AG10803 (cell line): ENCODE measurements at regions not wholly inside any gene's neighbourhood (a gene's known extent, or its start where the extent isn't known, plus 50 kb on each side); places are given as distances from the start of the nearest gene placed in this dataset.

Experiments used
- DNase-seq: peaks from one replicate; pipeline ENCODE4 v3.0.0; 2010; ENCODE audit warnings: low read depth
- H3K4me3 ChIP-seq: 2 replicates; pipeline ENCODE4 v1.5.1; 2011; ENCODE audit warnings: mild to moderate bottlenecking, low read length, control low read depth
- CTCF ChIP-seq: conservative IDR thresholded peaks from 2 replicates; pipeline ENCODE4 v1.5.1; 2011; ENCODE audit warnings: mild to moderate bottlenecking, low read length, control low read depth, inconsistent platforms

GRCh38 chr4:28226962-28227361, 1366.3 kb downstream of the STIM2 start:
- no peak for TF ChIP-seq CTCF
- no peak for DNase-seq
- H3K4me3 ChIP-seq = no peak overlapping the region

DNA sequence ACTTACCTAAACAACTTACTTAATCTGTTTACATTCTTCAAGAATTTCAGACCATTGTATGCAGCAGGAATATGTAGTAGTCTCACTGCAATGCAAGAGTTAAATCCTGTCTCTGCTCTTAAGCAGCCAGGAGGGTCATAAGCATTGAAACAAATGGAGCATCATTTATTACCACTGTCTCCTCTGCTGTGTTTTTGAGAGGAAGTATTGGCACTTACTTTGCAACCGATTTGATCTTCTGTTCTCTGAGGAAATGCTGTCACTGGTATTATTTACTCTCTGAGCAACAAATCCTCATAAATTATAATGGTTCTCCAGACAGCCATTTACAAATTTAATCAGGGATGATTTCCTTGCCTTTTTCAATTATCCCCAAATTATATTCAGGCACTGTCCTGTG, 1367.1 kb downstream of the STIM2 start:
- TF ChIP-seq CTCF = no peak
- no peak for DNase-seq
- H3K4me3 ChIP-seq = no peak overlapping the region

GRCh38 chr4:28228561-28229491, 1368.2 kb downstream of the STIM2 start:
- H3K4me3 ChIP-seq = no peak overlapping the region
- no peak for TF ChIP-seq CTCF
- peak; percentile 65 for DNase-seq

GRCh38 chr4:28232376-28232775, 1371.7 kb downstream of the STIM2 start:
- DNase-seq = no peak
- H3K4me3 ChIP-seq = no peak overlapping the region
- no peak for TF ChIP-seq CTCF

DNA sequence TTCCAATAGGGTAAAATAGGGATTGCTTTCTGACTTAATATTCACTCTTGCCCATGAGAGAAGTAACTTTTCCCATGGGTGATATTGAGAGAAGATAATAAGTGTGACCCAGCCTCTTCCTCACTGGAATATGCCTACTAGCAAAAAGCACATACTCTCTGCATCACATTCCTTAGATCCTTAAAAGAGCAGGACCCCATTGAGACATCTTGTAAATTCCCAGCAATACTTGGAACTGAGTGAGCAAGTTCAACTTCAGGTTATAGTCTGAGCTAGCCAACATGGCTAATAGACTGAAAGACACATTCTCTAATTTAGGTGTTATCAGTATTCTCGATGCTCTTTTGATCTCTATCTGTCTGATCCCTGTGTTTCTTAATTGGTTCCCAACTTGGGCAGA, 1372.3 kb downstream of the STIM2 start:
- no peak for DNase-seq
- TF ChIP-seq CTCF = no peak
- H3K4me3 ChIP-seq = no peak overlapping the region

- TF ChIP-seq CTCF = no peak
- no peak for DNase-seq
- no peak overlapping the region for H3K4me3 ChIP-seq
Measured at GRCh38 chr4:28233724-28234123, 1373.1 kb downstream of the STIM2 start.

DNA sequence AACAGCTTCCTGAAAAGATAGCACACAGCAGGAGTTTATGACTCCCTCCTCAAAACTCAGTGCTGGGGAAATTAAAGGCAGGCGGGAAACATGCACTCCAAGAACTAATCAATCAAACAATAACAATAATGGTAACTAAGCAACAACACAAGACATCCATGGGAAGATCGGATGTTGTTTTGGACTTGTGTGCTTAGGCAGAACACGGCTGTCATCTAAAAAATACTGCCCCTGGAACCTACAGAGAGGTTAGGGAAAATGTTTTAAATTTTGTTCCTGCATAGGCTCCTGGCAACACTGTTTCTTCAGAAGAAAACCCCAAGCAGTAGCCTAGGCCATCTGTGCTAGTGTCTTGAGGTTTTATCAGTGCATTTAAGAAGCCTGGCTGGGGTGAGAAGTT, 1378.2 kb downstream of the STIM2 start:
- no peak overlapping the region for H3K4me3 ChIP-seq
- no peak for TF ChIP-seq CTCF
- no peak for DNase-seq
